ENCODE measurements at regions not wholly inside any gene's neighbourhood (a gene's known extent, or its start where the extent isn't known, plus 50 kb on each side); places are given as distances from the start of the nearest gene placed in this dataset.

- Histone ChIP-seq H3K27ac (ENCODE audit: low read depth) (no peak overlapping the region), H3K36me3 (ENCODE audit: insufficient read depth) (no peaks in the 10 kb centered on the region), H3K27me3 (ENCODE audit: insufficient read depth) (no peaks in the 10 kb centered on the region), H3K4me3 (no peak overlapping the region), H3K4me1 (ENCODE audit: insufficient read depth) (no peaks in the 10 kb centered on the region), H3K4me2 (no peak overlapping the region), H2AFZ (no peak overlapping the region), H3F3A (replicated peaks; ENCODE audit: low read depth) (no peaks in the 10 kb centered on the region), H3K9me2 (ENCODE audit: insufficient read depth) (no peaks in the 10 kb centered on the region), H4K20me1 (replicated peaks; ENCODE audit: insufficient read depth) (no peaks in the 10 kb centered on the region), H3K79me2 (replicated peaks; ENCODE audit: insufficient read depth) (no peaks in the 10 kb centered on the region)
- peaks cover 3% of the 10 kb centered on the region for H3K27me3 Mint-ChIP-seq (ENCODE audit: insufficient read depth, low read depth, poor library complexity)
- no peak overlapping the region for H3K27ac Mint-ChIP-seq
- no peak for ATAC-seq
- H3K9me3 Mint-ChIP-seq: no peaks in the 10 kb centered on the region
- no peak overlapping the region for H3K4me3 Mint-ChIP-seq
- no peak for DNase-seq (ENCODE audit: low spot score)
- H3K36me3 Mint-ChIP-seq (ENCODE audit: low read depth): no peaks in the 10 kb centered on the region
- H3K4me1 Mint-ChIP-seq: no peaks in the 10 kb centered on the region
- no peak for TF ChIP-seq EZH2 (IDR thresholded peaks at IDR 0.05; ENCODE audit: low read depth, unreplicated experiment)
- TF ChIP-seq, protein P1, sequence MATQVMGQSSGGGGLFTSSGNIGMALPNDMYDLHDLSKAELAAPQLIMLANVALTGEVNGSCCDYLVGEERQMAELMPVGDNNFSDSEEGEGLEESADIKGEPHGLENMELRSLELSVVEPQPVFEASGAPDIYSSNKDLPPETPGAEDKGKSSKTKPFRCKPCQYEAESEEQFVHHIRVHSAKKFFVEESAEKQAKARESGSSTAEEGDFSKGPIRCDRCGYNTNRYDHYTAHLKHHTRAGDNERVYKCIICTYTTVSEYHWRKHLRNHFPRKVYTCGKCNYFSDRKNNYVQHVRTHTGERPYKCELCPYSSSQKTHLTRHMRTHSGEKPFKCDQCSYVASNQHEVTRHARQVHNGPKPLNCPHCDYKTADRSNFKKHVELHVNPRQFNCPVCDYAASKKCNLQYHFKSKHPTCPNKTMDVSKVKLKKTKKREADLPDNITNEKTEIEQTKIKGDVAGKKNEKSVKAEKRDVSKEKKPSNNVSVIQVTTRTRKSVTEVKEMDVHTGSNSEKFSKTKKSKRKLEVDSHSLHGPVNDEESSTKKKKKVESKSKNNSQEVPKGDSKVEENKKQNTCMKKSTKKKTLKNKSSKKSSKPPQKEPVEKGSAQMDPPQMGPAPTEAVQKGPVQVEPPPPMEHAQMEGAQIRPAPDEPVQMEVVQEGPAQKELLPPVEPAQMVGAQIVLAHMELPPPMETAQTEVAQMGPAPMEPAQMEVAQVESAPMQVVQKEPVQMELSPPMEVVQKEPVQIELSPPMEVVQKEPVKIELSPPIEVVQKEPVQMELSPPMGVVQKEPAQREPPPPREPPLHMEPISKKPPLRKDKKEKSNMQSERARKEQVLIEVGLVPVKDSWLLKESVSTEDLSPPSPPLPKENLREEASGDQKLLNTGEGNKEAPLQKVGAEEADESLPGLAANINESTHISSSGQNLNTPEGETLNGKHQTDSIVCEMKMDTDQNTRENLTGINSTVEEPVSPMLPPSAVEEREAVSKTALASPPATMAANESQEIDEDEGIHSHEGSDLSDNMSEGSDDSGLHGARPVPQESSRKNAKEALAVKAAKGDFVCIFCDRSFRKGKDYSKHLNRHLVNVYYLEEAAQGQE (IDR thresholded peaks at IDR 0.05; ENCODE audit: unreplicated experiment): no peak
Measured at GRCh38 chr17:71142333-71142732, 973.0 kb downstream of the KCNJ2 start.

GRCh38 chr17:71145486-71145885, 975.3 kb upstream of the SOX9 start:
- no peaks in the 10 kb centered on the region for H4K20me1 ChIP-seq (replicated peaks; ENCODE audit: insufficient read depth)
- Mint-ChIP-seq H3K36me3 (ENCODE audit: low read depth) (no peaks in the 10 kb centered on the region), H3K9me3 (no peaks in the 10 kb centered on the region), H3K27ac (no peak overlapping the region), H3K4me1 (no peaks in the 10 kb centered on the region), H3K27me3 (ENCODE audit: insufficient read depth, low read depth, poor library complexity) (no peaks in the 10 kb centered on the region), H3K4me3 (no peak overlapping the region)
- no peaks in the 10 kb centered on the region for H3K4me1 ChIP-seq (ENCODE audit: insufficient read depth)
- ATAC-seq (no peak), DNase-seq (ENCODE audit: low spot score) (no peak)
- no peaks in the 10 kb centered on the region for H3F3A ChIP-seq (replicated peaks; ENCODE audit: low read depth)
- H3K79me2 ChIP-seq (replicated peaks; ENCODE audit: insufficient read depth): no peaks in the 10 kb centered on the region
- H3K4me3 ChIP-seq: no peak overlapping the region
- H3K27me3 ChIP-seq (ENCODE audit: insufficient read depth): no peaks in the 10 kb centered on the region
- no peaks in the 10 kb centered on the region for H3K36me3 ChIP-seq (ENCODE audit: insufficient read depth)
- no peak overlapping the region for H2AFZ ChIP-seq
- no peaks in the 10 kb centered on the region for H3K9me2 ChIP-seq (ENCODE audit: insufficient read depth)
- no peak overlapping the region for H3K27ac ChIP-seq (ENCODE audit: low read depth)
- no peak overlapping the region for H3K4me2 ChIP-seq
- no peak for TF ChIP-seq EZH2 (IDR thresholded peaks at IDR 0.05; ENCODE audit: low read depth, unreplicated experiment)
- TF ChIP-seq, protein P2, sequence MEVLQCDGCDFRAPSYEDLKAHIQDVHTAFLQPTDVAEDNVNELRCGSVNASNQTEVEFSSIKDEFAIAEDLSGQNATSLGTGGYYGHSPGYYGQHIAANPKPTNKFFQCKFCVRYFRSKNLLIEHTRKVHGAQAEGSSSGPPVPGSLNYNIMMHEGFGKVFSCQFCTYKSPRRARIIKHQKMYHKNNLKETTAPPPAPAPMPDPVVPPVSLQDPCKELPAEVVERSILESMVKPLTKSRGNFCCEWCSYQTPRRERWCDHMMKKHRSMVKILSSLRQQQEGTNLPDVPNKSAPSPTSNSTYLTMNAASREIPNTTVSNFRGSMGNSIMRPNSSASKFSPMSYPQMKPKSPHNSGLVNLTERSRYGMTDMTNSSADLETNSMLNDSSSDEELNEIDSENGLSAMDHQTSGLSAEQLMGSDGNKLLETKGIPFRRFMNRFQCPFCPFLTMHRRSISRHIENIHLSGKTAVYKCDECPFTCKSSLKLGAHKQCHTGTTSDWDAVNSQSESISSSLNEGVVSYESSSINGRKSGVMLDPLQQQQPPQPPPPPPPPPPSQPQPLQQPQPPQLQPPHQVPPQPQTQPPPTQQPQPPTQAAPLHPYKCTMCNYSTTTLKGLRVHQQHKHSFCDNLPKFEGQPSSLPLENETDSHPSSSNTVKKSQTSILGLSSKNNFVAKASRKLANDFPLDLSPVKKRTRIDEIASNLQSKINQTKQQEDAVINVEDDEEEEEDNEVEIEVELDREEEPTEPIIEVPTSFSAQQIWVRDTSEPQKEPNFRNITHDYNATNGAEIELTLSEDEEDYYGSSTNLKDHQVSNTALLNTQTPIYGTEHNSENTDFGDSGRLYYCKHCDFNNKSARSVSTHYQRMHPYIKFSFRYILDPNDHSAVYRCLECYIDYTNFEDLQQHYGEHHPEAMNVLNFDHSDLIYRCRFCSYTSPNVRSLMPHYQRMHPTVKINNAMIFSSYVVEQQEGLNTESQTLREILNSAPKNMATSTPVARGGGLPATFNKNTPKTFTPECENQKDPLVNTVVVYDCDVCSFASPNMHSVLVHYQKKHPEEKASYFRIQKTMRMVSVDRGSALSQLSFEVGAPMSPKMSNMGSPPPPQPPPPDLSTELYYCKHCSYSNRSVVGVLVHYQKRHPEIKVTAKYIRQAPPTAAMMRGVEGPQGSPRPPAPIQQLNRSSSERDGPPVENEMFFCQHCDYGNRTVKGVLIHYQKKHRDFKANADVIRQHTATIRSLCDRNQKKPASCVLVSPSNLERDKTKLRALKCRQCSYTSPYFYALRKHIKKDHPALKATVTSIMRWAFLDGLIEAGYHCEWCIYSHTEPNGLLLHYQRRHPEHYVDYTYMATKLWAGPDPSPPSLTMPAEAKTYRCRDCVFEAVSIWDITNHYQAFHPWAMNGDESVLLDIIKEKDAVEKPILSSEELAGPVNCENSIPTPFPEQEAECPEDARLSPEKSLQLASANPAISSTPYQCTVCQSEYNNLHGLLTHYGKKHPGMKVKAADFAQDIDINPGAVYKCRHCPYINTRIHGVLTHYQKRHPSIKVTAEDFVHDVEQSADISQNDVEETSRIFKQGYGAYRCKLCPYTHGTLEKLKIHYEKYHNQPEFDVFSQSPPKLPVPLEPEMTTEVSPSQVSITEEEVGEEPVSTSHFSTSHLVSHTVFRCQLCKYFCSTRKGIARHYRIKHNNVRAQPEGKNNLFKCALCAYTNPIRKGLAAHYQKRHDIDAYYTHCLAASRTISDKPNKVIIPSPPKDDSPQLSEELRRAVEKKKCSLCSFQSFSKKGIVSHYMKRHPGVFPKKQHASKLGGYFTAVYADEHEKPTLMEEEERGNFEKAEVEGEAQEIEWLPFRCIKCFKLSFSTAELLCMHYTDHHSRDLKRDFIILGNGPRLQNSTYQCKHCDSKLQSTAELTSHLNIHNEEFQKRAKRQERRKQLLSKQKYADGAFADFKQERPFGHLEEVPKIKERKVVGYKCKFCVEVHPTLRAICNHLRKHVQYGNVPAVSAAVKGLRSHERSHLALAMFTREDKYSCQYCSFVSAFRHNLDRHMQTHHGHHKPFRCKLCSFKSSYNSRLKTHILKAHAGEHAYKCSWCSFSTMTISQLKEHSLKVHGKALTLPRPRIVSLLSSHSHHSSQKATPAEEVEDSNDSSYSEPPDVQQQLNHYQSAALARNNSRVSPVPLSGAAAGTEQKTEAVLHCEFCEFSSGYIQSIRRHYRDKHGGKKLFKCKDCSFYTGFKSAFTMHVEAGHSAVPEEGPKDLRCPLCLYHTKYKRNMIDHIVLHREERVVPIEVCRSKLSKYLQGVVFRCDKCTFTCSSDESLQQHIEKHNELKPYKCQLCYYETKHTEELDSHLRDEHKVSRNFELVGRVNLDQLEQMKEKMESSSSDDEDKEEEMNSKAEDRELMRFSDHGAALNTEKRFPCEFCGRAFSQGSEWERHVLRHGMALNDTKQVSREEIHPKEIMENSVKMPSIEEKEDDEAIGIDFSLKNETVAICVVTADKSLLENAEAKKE (CRISPR knock-in tag; IDR thresholded peaks at IDR 0.05): no peak
- TF ChIP-seq POLR2AphosphoS5 (IDR thresholded peaks at IDR 0.05; ENCODE audit: low read depth): no peak
- no peak for TF ChIP-seq ZNF114 (CRISPR knock-in tag; IDR thresholded peaks at IDR 0.05)
- TF ChIP-seq, protein P1 (IDR thresholded peaks at IDR 0.05; ENCODE audit: unreplicated experiment): no peak
- no peak for TF ChIP-seq ZNF331 (CRISPR knock-in tag; IDR thresholded peaks at IDR 0.05; ENCODE audit: low read depth)
- no peak for TF ChIP-seq CREB1 (CRISPR knock-in tag; IDR thresholded peaks at IDR 0.05; ENCODE audit: low read depth)

All from GM23338 (cell line).